NCI-H345 treated with DMSO at 0.1 percent for 48 hours (cell line): ENCODE measurements at regions not wholly inside any gene's neighbourhood (a gene's known extent, or its start where the extent isn't known, plus 50 kb on each side); places are given as distances from the start of the nearest gene placed in this dataset.

Source experiments
- DNase-seq: peaks from one replicate; lab custom pipeline; 2025; ENCODE audit not compliant: unreplicated experiment; lab: John Stamatoyannopoulos, UW

DNA sequence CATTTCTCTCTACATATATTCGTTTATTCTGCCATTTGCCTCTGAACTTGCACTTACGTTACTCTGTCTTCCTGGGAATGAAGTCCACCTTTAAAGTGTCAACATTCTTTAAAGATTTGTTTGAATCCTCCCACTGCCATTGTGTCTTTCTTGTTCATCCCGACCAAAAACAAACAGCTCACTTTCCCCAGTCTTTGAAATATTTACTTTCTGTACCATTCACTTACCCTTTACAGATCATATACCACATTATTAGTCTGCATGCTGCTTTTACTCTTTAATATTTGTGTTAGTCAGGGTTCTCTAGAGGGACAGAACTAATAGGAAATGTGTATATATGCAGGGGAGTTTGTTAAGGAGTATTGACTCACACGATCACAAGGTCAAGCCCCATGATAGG, 176.6 kb upstream of the STARD13 start:
- no peak for DNase-seq

GRCh38 chr13:33464345-33464744, 178.8 kb upstream of the STARD13 start:
- no peak for DNase-seq

- no peak for DNase-seq
Measured at GRCh38 chr13:33466262-33466661, 180.7 kb upstream of the STARD13 start.

- no peak for DNase-seq
Measured at GRCh38 chr13:33467556-33467955, 182.0 kb upstream of the STARD13 start.

GRCh38 chr13:33471204-33471603, 185.6 kb upstream of the STARD13 start:
- DNase-seq: no peak

DNA sequence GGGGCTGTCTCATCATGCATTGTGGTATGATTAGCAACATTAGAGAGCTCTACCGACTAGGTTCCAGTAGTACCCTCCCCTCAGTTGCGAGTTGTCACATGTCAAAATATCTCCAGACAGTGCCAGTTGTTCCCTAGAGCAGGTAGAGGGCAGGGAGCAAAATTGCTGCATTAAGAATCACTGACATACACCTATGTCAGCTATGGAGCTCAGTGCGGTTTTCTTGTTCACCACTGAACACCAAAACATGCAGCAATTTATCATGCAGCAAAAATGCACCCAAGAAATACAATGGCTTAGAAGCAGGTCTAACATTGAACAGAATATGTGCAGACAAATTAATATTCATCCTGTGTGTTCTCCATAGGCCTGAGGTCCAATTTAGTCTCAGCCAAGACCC, 186.9 kb upstream of the STARD13 start:
- no peak for DNase-seq

DNA sequence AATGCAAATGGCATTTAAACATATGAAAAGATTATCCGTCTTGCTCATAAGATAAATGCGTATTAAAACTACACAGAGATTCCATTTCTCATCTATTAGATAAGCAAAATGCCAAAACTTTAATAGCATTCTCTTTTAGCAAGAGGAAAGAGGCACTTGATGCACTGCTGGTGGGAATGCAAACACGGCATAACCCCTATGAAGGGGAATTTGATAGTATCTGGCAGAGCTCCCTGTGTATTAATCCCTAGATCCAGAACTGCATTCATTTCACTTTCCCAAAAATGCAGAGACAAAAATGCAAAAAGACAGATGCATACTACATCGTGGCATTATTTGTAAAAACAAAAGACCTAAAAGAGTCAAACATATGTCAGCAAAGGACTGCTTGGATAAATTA, 193.6 kb upstream of the STARD13 start:
- peak; percentile 0 for DNase-seq

DNA sequence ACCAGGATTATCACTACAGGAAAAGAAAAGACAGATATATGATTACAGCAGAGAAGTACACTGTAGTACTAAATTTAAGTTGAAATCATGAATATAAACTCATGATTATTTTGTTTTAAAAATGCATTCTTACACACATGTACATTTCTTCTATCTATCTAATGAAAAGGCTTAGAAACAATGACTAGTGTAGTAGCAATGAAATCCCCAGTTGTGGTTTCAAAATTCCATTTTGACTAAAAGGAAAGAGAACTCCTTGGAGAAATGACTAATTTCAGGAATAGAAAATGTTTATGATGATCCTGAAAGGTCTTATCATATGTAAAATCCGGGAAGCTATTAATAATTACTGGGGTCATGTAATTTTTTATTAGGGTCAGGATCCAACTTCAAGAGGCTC, 195.0 kb upstream of the STARD13 start:
- DNase-seq: no peak

- DNase-seq: no peak
Measured at GRCh38 chr13:33483471-33483870, 197.9 kb upstream of the STARD13 start.

DNA sequence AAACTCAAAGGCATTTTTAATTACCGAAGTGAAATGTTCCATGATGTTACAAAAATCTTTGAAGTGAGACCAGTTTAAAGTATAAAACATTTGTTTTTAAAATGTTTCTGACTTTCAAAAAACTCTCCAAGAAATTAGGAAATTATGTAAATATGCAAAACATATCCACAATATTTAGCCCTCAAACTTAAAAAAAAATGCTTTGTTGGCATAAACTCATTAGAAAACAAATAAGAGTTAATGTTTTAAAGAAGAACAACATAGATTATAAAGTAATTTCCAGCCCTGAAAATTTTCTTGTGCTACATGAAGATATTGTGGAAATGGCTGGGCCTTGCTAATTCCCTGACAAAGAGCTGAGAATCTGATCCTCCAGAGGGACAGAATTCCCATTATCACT, 199.7 kb upstream of the STARD13 start:
- no peak for DNase-seq

DNA sequence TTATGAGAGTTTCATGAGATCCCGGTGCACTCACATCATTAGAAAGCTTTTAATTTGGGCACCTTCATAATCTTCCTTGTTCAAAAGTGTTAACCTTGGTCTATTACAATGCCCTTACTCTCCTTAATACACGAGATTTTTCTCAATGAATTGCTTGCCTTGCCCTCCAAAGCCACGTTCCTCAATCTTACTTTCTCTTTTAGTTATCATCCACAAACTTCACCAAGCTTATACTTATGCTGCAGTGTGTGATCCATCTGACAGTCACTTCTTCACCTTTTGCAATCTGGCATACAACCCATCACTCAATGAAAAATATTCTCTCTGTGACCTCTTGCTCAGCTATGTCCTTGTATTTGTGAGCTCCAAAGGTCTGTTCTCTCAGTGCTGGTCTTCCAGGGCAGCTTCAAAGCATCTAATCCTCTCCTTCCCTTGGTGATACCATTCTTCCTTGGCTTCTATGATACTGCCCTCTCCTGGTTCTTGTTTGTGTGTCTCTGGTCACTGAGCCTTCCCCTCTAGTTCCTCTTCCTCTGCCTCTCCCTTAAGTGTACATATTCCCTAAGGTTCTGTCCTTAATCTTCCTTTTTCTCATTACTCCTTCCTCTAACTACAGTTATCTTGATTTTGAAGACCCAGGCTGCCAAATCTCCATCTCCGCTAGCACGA, 202.2 kb upstream of the STARD13 start:
- no peak for DNase-seq

GRCh38 chr13:33489563-33489962, 204.0 kb upstream of the STARD13 start:
- no peak for DNase-seq

DNA sequence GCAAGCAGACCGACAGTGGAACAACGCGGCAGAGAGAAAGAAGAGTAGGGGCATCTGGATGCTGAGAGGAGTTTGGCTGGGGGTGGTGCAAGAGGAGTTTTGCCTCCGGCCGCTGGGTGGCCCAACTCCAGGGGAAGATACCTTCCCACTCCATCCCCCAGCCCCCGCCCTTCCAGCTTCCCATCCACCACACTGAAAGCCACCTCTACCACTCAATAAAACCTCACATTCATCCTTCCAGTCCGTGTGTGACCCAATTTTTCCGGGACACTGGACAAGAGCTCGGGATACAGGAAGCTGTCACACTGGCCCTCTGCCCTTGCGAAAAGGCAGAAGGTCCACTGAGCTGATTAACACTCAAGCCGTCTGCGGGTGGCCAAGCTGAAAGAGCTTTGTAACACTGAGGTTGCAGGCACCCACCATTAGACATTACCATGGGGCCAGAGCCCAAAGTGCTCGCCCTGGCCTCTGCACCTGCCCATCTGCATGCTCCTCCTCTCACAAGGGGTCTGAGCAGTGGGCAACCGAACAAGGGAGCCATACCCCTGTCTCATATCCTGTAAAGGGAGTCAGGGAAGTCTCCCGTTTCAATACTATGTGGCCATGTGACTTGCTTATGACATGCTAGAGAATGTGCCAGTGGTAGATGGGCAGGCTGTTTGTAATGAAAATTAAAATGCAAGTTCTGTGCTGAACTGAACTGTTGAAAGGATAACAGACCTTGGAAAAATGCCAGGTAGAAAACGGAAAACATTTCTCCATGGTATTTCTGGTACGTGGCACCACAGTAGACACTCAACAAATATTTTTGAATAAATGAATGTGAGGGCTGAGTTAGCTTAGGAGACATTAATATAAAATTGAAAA, 205.1 kb upstream of the STARD13 start:
- DNase-seq: no peak

DNA sequence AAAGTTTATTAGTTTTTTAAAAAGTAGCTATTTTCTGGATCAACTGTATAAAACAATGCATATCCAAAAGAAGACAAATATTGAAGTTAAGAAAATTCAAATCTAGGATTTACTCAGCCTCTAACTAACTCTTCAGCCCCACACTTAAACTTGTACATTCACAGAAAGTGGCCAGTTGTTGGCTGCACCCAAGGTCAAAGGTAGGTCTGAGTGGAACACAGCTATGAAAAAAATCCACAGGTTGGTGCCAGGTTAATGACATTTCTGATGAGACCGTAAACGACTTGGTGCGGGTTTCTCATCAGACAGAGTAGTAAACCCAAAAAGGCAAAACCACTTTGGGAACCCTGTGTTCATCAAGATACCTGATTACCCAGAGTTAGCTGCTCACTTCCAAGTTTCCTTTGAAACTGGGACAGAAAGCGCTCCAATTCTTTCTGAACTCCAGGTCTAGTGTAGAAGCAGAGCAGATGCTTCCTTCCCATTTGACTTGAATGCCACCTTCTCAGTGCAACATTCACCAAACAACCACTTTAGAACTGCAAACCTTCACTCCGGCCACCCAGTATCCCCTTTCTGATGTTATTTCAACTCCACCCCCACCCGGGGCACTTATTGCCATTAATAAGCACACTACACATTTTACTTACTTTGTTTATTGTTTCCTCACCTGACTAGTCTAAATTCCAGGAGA, 208.3 kb upstream of the STARD13 start:
- no peak for DNase-seq

- DNase-seq: no peak
Measured at GRCh38 chr13:33494596-33495204, 209.1 kb upstream of the STARD13 start.

DNA sequence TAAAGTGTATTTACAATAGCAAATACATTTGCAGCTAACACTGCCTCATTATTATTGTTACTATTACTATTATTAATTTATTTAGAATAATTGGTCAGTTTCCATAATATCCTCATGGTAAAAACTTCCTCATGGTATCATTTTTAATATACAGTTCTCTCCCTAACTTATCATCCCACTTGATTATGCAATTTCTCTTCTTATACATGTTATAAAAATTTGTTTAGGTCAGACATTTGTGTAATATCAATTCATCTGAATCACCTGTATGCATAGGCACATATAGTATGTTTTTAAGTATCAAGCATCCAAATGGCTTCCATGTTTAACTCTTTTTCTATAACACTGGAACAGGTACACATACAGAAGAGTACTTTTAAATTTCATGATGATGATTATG, 210.8 kb upstream of the STARD13 start:
- DNase-seq: no peak

DNA sequence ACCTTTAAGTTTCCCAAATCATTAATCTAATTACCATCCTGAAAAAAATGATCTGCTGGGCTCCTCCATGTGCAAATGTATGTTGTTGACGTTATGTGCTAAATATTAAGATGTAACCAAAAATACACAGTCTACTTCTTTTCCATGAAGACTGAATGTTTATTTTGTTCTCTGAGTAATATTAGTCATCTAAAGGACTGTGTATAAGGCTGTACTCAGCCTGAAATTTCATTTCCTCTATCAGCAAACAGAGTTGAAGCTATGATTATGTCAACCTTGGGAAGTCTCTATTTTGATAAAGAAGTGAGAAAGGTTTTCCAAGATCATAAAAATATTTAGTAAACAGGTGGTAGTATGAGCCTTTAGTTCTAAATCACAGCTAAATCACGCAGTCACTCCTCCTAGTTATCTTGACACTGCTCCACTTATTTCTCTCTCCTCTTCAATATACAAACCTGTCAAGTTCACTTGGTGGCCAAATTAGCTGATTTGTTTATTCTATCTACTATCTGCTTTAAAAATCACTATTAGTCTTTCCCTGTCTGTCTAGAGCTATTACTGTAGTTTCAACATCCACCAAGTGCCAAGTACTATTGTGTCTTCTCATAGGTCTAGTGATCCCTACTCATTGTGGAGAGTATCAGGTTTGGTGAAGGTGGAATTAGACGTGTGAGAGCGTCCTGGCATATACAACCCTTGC, 211.7 kb upstream of the STARD13 start:
- DNase-seq: no peak

GRCh38 chr13:33508060-33508459, 222.5 kb upstream of the STARD13 start:
- no peak for DNase-seq

DNA sequence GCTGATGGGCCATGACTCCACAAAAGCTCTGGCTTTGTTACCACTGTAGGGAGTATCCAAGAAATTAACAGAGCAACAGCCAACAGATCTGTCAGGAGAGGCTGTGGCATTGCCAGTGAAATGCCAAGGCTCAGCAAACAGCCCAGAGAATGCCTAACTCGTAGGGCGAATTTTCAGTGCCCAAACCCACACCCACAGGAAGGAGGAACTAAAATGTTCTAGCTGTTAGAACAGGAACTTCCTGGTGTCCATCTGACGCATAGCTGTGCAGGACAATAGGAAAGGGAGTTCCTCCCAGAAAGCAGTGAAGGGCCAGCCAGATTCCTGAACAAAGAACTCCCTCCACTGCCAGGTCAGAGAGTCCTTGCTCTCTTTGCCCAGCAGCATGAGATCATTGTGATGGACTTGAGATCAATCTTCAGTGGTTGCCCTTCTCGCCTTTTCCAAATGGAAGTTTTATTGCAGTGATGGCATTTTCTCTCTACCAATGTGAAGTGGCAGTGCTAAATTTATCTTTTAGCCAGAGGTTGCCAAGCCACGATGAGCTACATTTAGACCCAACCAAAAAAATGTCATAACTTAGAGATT, 224.2 kb upstream of the STARD13 start:
- DNase-seq: no peak

GRCh38 chr13:33510350-33510970, 224.9 kb upstream of the STARD13 start:
- DNase-seq: no peak
